Body of pancreas (tissue), 4 donors: ENCODE measurements at regions not wholly inside any gene's neighbourhood (a gene's known extent, or its start where the extent isn't known, plus 50 kb on each side); places are given as distances from the start of the nearest gene placed in this dataset.

Source experiments
- CTCF ChIP-seq, 7 experiments: fragments of 450-650 bp in 4 of 7; fragments of 200-600 bp in 3 of 7; sonication (generic) in 3 of 7; IDR thresholded peaks; one replicate each; pipeline ENCODE4 v1.5.1; 2016 to 2019; ENCODE audit warnings: antibody characterized with exemption in 7 of 7
- POLR2A ChIP-seq, 3 donors: fragments of 450-650 bp; IDR thresholded peaks; one replicate each; pipeline ENCODE4 v1.6.1; 2016; ENCODE audit warnings: antibody characterized with exemption in 3 of 3, mild to moderate bottlenecking in 2 of 3

- TF ChIP-seq CTCF (IDR thresholded peaks at IDR 0.05) (no peak), POLR2A (IDR thresholded peaks at IDR 0.05) (no peak)
Observed at GRCh38 chr18:76757335-76757734, 65.0 kb upstream of the ZNF236 start.
